IMR-90 (cell line): ENCODE measurements at regions not wholly inside any gene's neighbourhood (a gene's known extent, or its start where the extent isn't known, plus 50 kb on each side); places are given as distances from the start of the nearest gene placed in this dataset.

Experiments
- ATAC-seq: fragments of 200-7000 bp; cut with Tn5 transposase; 2 replicates; pipeline ENCODE4 v1.9.1; 2020; ENCODE audit warnings: low read depth, mild to moderate bottlenecking, moderate library complexity
- BruUV-seq: library from RNA; stranded (reverse); fragments of 400-500 nt; replicated peaks from 2 replicates; lab custom pipeline; 2021; lab: Mats Ljungman, UMichigan
- CTCF ChIA-PET: fragments of 300-600 bp; formaldehyde crosslinking; extraction: SDS; loops from one replicate; lab custom pipeline; 2021; ENCODE audit warnings: antibody characterized with exemption; lab: Yijun Ruan, JAX
- POLR2A ChIA-PET: fragments of 300-600 bp; sonication (Branson Sonifier 250); formaldehyde crosslinking; loops from one replicate; lab custom pipeline; 2022; ENCODE audit warnings: antibody characterized with exemption; ENCODE audit not compliant: unreplicated experiment; lab: Charles Lee
- DNase-seq: peaks from one replicate; pipeline ENCODE4 v3.0.0; 2013
- H2AFZ ChIP-seq: replicated peaks from 2 replicates; pipeline ENCODE3; 2013; ENCODE audit warnings: low read length, mild to moderate bottlenecking; ENCODE audit not compliant: poor library complexity
- H2AK5ac ChIP-seq: 2 replicates; pipeline ENCODE4 v1.6.1; 2013; ENCODE audit warnings: low read depth, low read length, inconsistent platforms
- H2AK9ac ChIP-seq: replicated peaks from 2 replicates; pipeline ENCODE3; 2013; ENCODE audit warnings: mild to moderate bottlenecking, low read depth, low read length, moderate library complexity; ENCODE audit not compliant: poor library complexity
- H2BK120ac ChIP-seq: 2 replicates; pipeline ENCODE4 v1.6.1; 2013; ENCODE audit warnings: low read depth, low read length, inconsistent platforms
- H2BK15ac ChIP-seq: 3 replicates; pipeline ENCODE4 v1.6.1; 2013; ENCODE audit warnings: low read depth, low read length, inconsistent platforms
- H2BK20ac ChIP-seq: 2 replicates; pipeline ENCODE4 v1.6.1; 2013; ENCODE audit warnings: low read depth, mild to moderate bottlenecking, inconsistent platforms, low read length, moderate library complexity
- H2BK5ac ChIP-seq: 2 replicates; pipeline ENCODE4 v1.6.1; 2013; ENCODE audit warnings: mild to moderate bottlenecking, low read depth, low read length, inconsistent platforms; ENCODE audit not compliant: poor library complexity, severe bottlenecking
- H3K14ac ChIP-seq: replicated peaks from 2 replicates; pipeline ENCODE4 v1.6.1; 2013; ENCODE audit warnings: low read depth, low read length, inconsistent platforms
- H3K18ac ChIP-seq: 2 replicates; pipeline ENCODE4 v1.6.1; 2013; ENCODE audit warnings: low read depth, low read length, control low read depth
- H3K23ac ChIP-seq: 2 replicates; pipeline ENCODE4 v1.6.1; 2013; ENCODE audit warnings: low read depth, low read length, inconsistent platforms
- H3K27ac ChIP-seq: 2 replicates; pipeline ENCODE4 v1.5.1; 2013; ENCODE audit warnings: mild to moderate bottlenecking, control low read depth, low read length; ENCODE audit not compliant: insufficient read depth
- H3K27me3 ChIP-seq: 2 replicates; pipeline ENCODE4 v1.6.1; 2013; ENCODE audit warnings: low read length; ENCODE audit not compliant: control insufficient read depth, insufficient read depth
- H3K36me3 ChIP-seq: 2 replicates; pipeline ENCODE4 v1.6.1; 2013; ENCODE audit warnings: low read length, mixed read lengths; ENCODE audit not compliant: control insufficient read depth, insufficient read depth
- H3K4ac ChIP-seq: 2 replicates; pipeline ENCODE4 v1.6.1; 2013; ENCODE audit warnings: low read depth, low read length, inconsistent platforms
- H3K4me1 ChIP-seq: 2 replicates; pipeline ENCODE4 v1.6.1; 2013; ENCODE audit warnings: low read length, mixed read lengths; ENCODE audit not compliant: control insufficient read depth, insufficient read depth
- H3K4me2 ChIP-seq: 2 replicates; pipeline ENCODE4 v1.6.1; 2013; ENCODE audit warnings: low read depth, mild to moderate bottlenecking, control low read depth, low read length, moderate library complexity
- H3K4me3 ChIP-seq: 2 replicates; pipeline ENCODE4 v1.5.1; 2013; ENCODE audit warnings: low read depth, mild to moderate bottlenecking, control low read depth, low read length, moderate library complexity; ENCODE audit not compliant: insufficient read depth
- H3K56ac ChIP-seq: 2 replicates; pipeline ENCODE4 v1.6.1; 2013; ENCODE audit warnings: low read length, inconsistent platforms; ENCODE audit not compliant: insufficient read depth; ENCODE audit errors: extremely low read depth
- H3K79me1 ChIP-seq, 2 experiments: 2 replicates each; pipeline ENCODE4 v1.6.1; 2013; ENCODE audit warnings: low read length in 2 of 2, inconsistent platforms in 1 of 2, low read depth in 1 of 2
- H3K9ac ChIP-seq: 2 replicates; pipeline ENCODE4 v1.6.1; 2013; ENCODE audit warnings: low read depth, low read length, control low read depth
- H3K9me1 ChIP-seq: 2 replicates; pipeline ENCODE4 v1.6.1; 2013; ENCODE audit warnings: low read length, inconsistent platforms; ENCODE audit not compliant: insufficient read depth
- H3K9me3 ChIP-seq: 2 replicates; pipeline ENCODE4 v1.6.1; 2013; ENCODE audit warnings: low read length; ENCODE audit not compliant: control insufficient read depth, insufficient read depth
- H4K20me1 ChIP-seq: 2 replicates; pipeline ENCODE4 v1.6.1; 2013; ENCODE audit warnings: low read length, inconsistent platforms; ENCODE audit not compliant: insufficient read depth
- H4K5ac ChIP-seq: 2 replicates; pipeline ENCODE4 v1.6.1; 2013; ENCODE audit warnings: mild to moderate bottlenecking, low read depth, low read length, control low read depth
- H4K8ac ChIP-seq, 2 experiments: 2 replicates each; pipeline ENCODE4 v1.6.1; 2013; ENCODE audit warnings: low read depth in 2 of 2, low read length in 2 of 2, control low read depth in 1 of 2, inconsistent platforms in 1 of 2
- H4K91ac ChIP-seq: 2 replicates; pipeline ENCODE4 v1.6.1; 2013; ENCODE audit warnings: low read depth, low read length, inconsistent platforms; ENCODE audit not compliant: insufficient read depth
- BHLHE40 ChIP-seq: fragments of 150-350 bp; IDR thresholded peaks from 2 replicates; pipeline ENCODE4 v1.6.1; 2016; ENCODE audit warnings: mild to moderate bottlenecking, low read depth, low read length
- CEBPB ChIP-seq: IDR thresholded peaks from 2 replicates; pipeline ENCODE4 v1.6.1; 2012; ENCODE audit warnings: low read depth, low read length, improper control_type of control experiment
- CHD1 ChIP-seq: IDR thresholded peaks from 2 replicates; pipeline ENCODE4 v1.6.1; 2012; ENCODE audit warnings: low read depth, low read length, improper control_type of control experiment
- CTCF ChIP-seq: conservative IDR thresholded peaks from 2 replicates; pipeline ENCODE4 v1.5.1; 2012; ENCODE audit warnings: mild to moderate bottlenecking, low read depth, low read length, improper control_type of control experiment
- MAFK ChIP-seq: IDR thresholded peaks from 2 replicates; pipeline ENCODE4 v1.6.1; 2012; ENCODE audit warnings: low read depth, low read length, improper control_type of control experiment
- MAZ ChIP-seq: IDR thresholded peaks from 2 replicates; pipeline ENCODE4 v1.6.1; 2012; ENCODE audit warnings: low read depth, mild to moderate bottlenecking, low read length, improper control_type of control experiment, moderate library complexity, borderline replicate concordance
- MXI1 ChIP-seq: IDR thresholded peaks from 2 replicates; pipeline ENCODE4 v1.6.1; 2012; ENCODE audit warnings: low read depth, mild to moderate bottlenecking, low read length, moderate library complexity, borderline replicate concordance
- NFE2L2 ChIP-seq: fragments of 150-350 bp; IDR thresholded peaks from 2 replicates; pipeline ENCODE4 v1.6.1; 2016; ENCODE audit warnings: low read depth, mild to moderate bottlenecking, low read length
- POLR2A ChIP-seq: IDR thresholded peaks from 2 replicates; pipeline ENCODE4 v1.6.1; 2012; ENCODE audit warnings: mild to moderate bottlenecking, low read depth, low read length
- RAD21 ChIP-seq: IDR thresholded peaks from 2 replicates; pipeline ENCODE4 v1.6.1; 2012; ENCODE audit warnings: low read length, improper control_type of control experiment
- RFX5 ChIP-seq: IDR thresholded peaks from 2 replicates; pipeline ENCODE4 v1.8.0; 2012; ENCODE audit warnings: low read depth, mild to moderate bottlenecking, low read length, moderate library complexity
- SMC3 ChIP-seq: fragments of 150-350 bp; IDR thresholded peaks from 2 replicates; pipeline ENCODE4 v1.6.1; 2016; ENCODE audit warnings: low read depth, mild to moderate bottlenecking, antibody characterized with exemption, low read length, moderate library complexity
- WGBS, 2 experiments: methylation state at CpG; one replicate each; pipeline versions ENCODE4 v1.1.5 to v1.1.7; 2013; ENCODE audit warnings: missing lambda C conversion rate in 2 of 2; ENCODE audit not compliant: insufficient read length in 1 of 2; ENCODE audit errors: extremely low coverage in 2 of 2; 5-methylcytosine and 5-hydroxymethylcytosine counted together
- dilution Hi-C: fragments of 300-500 bp; cut with HindIII; formaldehyde crosslinking; loops from one replicate; pipeline ENCODE4 v1.14.3; 2018; ENCODE audit warnings: low sequenced_read_pairs; ENCODE audit not compliant: unreplicated experiment
- in situ Hi-C: fragments of 300-500 bp; cut with MboI; formaldehyde crosslinking; loops from 3 replicates; pipeline ENCODE4 v1.14.3; 2019; ENCODE audit warnings: low sequenced_read_pairs, inconsistent platforms, mixed read lengths
- intact Hi-C: fragments of 100-400 bp; cut with micrococcal nuclease; formaldehyde crosslinking; loops from 2 replicates; pipeline ENCODE4 v1.10.0; 2022

DNA sequence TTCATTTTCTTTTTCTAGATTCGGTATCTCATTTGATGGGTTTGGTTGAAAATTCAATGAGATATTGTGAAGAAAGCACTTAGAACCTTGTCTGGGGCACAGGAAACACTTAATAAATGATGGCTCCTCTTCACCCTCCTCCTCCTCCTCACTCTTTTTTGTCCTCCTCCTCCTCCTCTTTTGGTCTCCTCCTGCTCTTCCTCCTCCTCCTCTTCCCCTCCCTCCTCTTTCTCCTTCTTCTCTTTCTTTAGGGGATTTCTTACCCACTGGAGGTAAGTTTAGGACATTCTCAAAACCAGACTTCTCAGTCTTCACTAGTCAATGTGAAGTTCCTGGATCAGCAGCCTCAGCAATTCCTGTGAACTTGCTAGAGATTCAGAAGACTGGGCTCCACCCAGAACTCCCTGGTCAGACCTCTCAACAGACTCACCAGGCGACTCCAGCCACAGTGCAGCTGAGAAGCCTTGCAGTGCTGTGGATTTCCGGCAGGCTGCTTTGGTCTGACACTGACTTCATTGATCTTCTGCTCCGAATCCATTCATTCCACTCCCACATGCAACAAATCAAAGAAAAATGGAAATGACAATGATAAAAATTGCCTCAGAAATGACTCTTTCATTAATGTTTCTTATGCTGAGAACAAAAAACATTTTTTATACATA is 368.6 kb upstream of the B3GAT1 start:
- H2BK15ac ChIP-seq: no peak overlapping the region
- ATAC-seq (no peak), DNase-seq (no peak)
- H2BK5ac ChIP-seq: no peak overlapping the region
- intact Hi-C loops: no loop called here
- H3K79me1 ChIP-seq: no peaks in the 10 kb centered on the region
- peaks cover 22% of the 10 kb centered on the region for H3K9me3 ChIP-seq
- H2BK120ac ChIP-seq: no peak overlapping the region
- H4K91ac ChIP-seq: no peak overlapping the region
- no peak overlapping the region for H3K4me3 ChIP-seq
- H3K4me1 ChIP-seq: no peaks in the 10 kb centered on the region
- CTCF ChIA-PET: no interaction called here
- no peaks in the 10 kb centered on the region for H3K9me1 ChIP-seq
- H3K27me3 ChIP-seq: no peaks in the 10 kb centered on the region
- no TSS peak for BruUV-seq
- no CpG with 5 or more reads among the region's 4 CpGs for WGBS, 2 experiments
- H2BK20ac ChIP-seq: no peak overlapping the region
- no peak overlapping the region for H2AFZ ChIP-seq
- H3K4me2 ChIP-seq: no peak overlapping the region
- H2AK9ac ChIP-seq: no peak overlapping the region
- in situ Hi-C loops: no loop called here
- H3K14ac ChIP-seq: no peak overlapping the region
- H3K4ac ChIP-seq: no peak overlapping the region
- dilution Hi-C loops: no loop called here
- H3K56ac ChIP-seq: no peak overlapping the region
- H4K8ac ChIP-seq: no peak overlapping the region
- no peak overlapping the region for H2AK5ac ChIP-seq
- POLR2A ChIA-PET: no interaction called here
- no peak for TF ChIP-seq MXI1
- TF ChIP-seq CEBPB: no peak
- no peak for TF ChIP-seq CHD1
- TF ChIP-seq RAD21: no peak
- TF ChIP-seq POLR2A: no peak
- TF ChIP-seq MAFK: no peak
- no peak for TF ChIP-seq MAZ
- no peak for TF ChIP-seq RFX5
- no peak for TF ChIP-seq SMC3
- no peak for TF ChIP-seq CTCF
- no peak for TF ChIP-seq BHLHE40
- no peak for TF ChIP-seq NFE2L2
- H3K36me3 ChIP-seq: no peaks in the 10 kb centered on the region
- no peak overlapping the region for H3K23ac ChIP-seq
- H3K9ac ChIP-seq: no peak overlapping the region
- no peak overlapping the region for H4K5ac ChIP-seq
- H4K20me1 ChIP-seq: no peaks in the 10 kb centered on the region
- no peak overlapping the region for H3K27ac ChIP-seq
- H3K18ac ChIP-seq: no peak overlapping the region
